ENCODE measurements at regions not wholly inside any gene's neighbourhood (a gene's known extent, or its start where the extent isn't known, plus 50 kb on each side); places are given as distances from the start of the nearest gene placed in this dataset.

DNA sequence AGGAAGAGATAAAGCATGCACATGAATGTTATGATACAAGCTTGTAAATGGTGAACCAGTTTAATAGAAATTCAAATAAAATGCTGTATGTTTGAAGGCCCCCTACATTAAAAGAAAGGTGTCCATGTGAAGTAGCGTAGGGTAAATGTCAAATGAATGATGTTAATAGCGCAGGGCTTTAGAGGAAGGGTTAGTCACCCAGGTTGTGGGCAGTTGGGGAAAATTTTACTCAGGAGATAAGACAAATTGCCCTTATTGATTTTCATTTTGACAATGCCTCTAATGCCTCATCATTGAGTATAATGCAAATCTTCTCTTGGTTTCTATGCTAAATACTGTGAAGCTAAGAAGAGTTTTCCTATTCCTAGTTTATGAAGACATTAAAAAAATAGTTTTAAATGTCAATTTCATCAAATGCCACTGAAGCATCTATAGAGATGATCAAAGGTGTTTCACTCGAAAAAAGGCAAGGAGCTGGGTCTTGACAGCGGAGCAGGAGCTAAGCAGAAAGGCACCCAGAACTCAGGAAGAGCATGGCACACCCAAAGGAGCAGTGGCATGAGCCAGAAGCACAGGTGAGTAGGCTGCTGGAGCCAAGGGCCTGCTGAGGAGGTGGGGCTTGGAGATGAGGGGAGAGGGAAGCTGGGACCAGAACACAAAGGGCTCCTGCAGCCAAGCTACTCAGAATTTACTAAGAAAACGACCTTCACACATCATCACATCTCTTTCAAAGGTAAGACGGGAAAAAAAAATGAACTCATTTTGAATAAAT is 129.3 kb upstream of the ACKR3 start:
- BruUV-seq (replicated peaks): no TSS peak
- ATAC-seq (no peak), DNase-seq (ENCODE audit: low read depth, low spot score) (no peak)
- intact Hi-C loops (cut with micrococcal nuclease; ENCODE audit: unreplicated experiment): no loop called here
- Histone ChIP-seq H3K4me1 (ENCODE audit: control insufficient read depth, insufficient read depth, low read length) (no peaks in the 10 kb centered on the region), H3K36me3 (ENCODE audit: control insufficient read depth, insufficient read depth, low read length) (no peaks in the 10 kb centered on the region), H3K27me3 (ENCODE audit: control insufficient read depth, insufficient read depth, low read length) (0 out of 2 replicates have a peak, but pooled peaks cover 3% of the 10 kb centered on the region), H3K4me3 (ENCODE audit: low read depth in 2 of 2, low read length in 2 of 2) (no peak overlapping the region), H3K27ac (ENCODE audit: low read length) (no peak overlapping the region), H3K9me3 (ENCODE audit: control insufficient read depth, insufficient read depth, low read depth, low read length) (no peaks in the 10 kb centered on the region)
- CTCF ChIA-PET: no interaction called here
- POLR2A ChIA-PET: no interaction called here
- in situ Hi-C loops (cut with HindIII; ENCODE audit: low pct_unique_long_range_greater_than_20kb, low sequenced_read_pairs): no loop called here
- TF ChIP-seq, protein P1, sequence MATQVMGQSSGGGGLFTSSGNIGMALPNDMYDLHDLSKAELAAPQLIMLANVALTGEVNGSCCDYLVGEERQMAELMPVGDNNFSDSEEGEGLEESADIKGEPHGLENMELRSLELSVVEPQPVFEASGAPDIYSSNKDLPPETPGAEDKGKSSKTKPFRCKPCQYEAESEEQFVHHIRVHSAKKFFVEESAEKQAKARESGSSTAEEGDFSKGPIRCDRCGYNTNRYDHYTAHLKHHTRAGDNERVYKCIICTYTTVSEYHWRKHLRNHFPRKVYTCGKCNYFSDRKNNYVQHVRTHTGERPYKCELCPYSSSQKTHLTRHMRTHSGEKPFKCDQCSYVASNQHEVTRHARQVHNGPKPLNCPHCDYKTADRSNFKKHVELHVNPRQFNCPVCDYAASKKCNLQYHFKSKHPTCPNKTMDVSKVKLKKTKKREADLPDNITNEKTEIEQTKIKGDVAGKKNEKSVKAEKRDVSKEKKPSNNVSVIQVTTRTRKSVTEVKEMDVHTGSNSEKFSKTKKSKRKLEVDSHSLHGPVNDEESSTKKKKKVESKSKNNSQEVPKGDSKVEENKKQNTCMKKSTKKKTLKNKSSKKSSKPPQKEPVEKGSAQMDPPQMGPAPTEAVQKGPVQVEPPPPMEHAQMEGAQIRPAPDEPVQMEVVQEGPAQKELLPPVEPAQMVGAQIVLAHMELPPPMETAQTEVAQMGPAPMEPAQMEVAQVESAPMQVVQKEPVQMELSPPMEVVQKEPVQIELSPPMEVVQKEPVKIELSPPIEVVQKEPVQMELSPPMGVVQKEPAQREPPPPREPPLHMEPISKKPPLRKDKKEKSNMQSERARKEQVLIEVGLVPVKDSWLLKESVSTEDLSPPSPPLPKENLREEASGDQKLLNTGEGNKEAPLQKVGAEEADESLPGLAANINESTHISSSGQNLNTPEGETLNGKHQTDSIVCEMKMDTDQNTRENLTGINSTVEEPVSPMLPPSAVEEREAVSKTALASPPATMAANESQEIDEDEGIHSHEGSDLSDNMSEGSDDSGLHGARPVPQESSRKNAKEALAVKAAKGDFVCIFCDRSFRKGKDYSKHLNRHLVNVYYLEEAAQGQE (IDR thresholded peaks at IDR 0.05; ENCODE audit: insufficient read depth in 1 of 2, low read depth in 2 of 2, low read length in 1 of 2): no peak
- TF ChIP-seq SIN3A (IDR thresholded peaks at IDR 0.05; ENCODE audit: borderline replicate concordance, insufficient read depth, low read depth, low read length): no peak
- no peak for TF ChIP-seq POLR2AphosphoS5 (IDR thresholded peaks at IDR 0.05; ENCODE audit: low read depth, low read length)
- TF ChIP-seq, protein P2, sequence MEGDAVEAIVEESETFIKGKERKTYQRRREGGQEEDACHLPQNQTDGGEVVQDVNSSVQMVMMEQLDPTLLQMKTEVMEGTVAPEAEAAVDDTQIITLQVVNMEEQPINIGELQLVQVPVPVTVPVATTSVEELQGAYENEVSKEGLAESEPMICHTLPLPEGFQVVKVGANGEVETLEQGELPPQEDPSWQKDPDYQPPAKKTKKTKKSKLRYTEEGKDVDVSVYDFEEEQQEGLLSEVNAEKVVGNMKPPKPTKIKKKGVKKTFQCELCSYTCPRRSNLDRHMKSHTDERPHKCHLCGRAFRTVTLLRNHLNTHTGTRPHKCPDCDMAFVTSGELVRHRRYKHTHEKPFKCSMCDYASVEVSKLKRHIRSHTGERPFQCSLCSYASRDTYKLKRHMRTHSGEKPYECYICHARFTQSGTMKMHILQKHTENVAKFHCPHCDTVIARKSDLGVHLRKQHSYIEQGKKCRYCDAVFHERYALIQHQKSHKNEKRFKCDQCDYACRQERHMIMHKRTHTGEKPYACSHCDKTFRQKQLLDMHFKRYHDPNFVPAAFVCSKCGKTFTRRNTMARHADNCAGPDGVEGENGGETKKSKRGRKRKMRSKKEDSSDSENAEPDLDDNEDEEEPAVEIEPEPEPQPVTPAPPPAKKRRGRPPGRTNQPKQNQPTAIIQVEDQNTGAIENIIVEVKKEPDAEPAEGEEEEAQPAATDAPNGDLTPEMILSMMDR (IDR thresholded peaks at IDR 0.05): no peak
- no peak for TF ChIP-seq TCF7L2 (IDR thresholded peaks at IDR 0.05; ENCODE audit: low read depth, low read length)

DNA sequence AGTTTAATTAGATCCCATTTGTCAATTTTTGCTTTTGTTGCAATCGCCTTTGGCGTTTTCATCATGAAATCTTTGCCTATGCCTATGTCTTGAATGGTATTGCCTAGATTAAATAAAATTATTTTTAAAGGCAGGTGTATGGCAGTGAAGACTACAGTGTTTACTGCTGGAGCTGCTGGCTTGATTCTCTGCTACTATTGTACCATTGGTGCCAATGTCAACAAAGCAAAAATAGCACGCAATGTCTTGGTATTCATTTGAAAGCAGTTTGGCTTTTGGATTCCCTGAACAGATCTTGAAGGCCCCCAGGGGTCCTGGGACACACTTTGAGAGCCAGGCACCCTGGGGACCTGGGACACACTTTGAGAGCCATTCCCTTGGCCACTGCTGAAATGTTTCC is 125.4 kb upstream of the ACKR3 start:
- DNase-seq (ENCODE audit: low read depth, low spot score): no peak
- H3K4me1 ChIP-seq (ENCODE audit: control insufficient read depth, insufficient read depth, low read length): no peaks in the 10 kb centered on the region
- in situ Hi-C loops (cut with HindIII; ENCODE audit: low pct_unique_long_range_greater_than_20kb, low sequenced_read_pairs) (no loop called here), intact Hi-C loops (cut with micrococcal nuclease; ENCODE audit: unreplicated experiment) (no loop called here)
- CTCF ChIA-PET: no interaction called here
- no TSS peak for BruUV-seq (replicated peaks)
- TF ChIP-seq SIN3A (IDR thresholded peaks at IDR 0.05; ENCODE audit: borderline replicate concordance, insufficient read depth, low read depth, low read length): no peak
- TF ChIP-seq, protein P1 (IDR thresholded peaks at IDR 0.05; ENCODE audit: insufficient read depth in 1 of 2, low read depth in 2 of 2, low read length in 1 of 2): no peak
- no peak for TF ChIP-seq TCF7L2 (IDR thresholded peaks at IDR 0.05; ENCODE audit: low read depth, low read length)
- TF ChIP-seq, protein P2 (IDR thresholded peaks at IDR 0.05): no peak
- no peak for TF ChIP-seq POLR2AphosphoS5 (IDR thresholded peaks at IDR 0.05; ENCODE audit: low read depth, low read length)
- 0 out of 2 replicates have a peak, but pooled peaks cover 3% of the 10 kb centered on the region for H3K27me3 ChIP-seq (ENCODE audit: control insufficient read depth, insufficient read depth, low read length)
- ATAC-seq: no peak
- H3K27ac ChIP-seq (ENCODE audit: low read length): no peak overlapping the region
- H3K4me3 ChIP-seq (ENCODE audit: low read depth in 2 of 2, low read length in 2 of 2): no peak overlapping the region
- H3K9me3 ChIP-seq (ENCODE audit: control insufficient read depth, insufficient read depth, low read depth, low read length): no peaks in the 10 kb centered on the region
- H3K36me3 ChIP-seq (ENCODE audit: control insufficient read depth, insufficient read depth, low read length): no peaks in the 10 kb centered on the region
- POLR2A ChIA-PET: no interaction called here
